ENCODE measurements at regions not wholly inside any gene's neighbourhood (a gene's known extent, or its start where the extent isn't known, plus 50 kb on each side); places are given as distances from the start of the nearest gene placed in this dataset.
"Not testable (repeated sequence)": the region's sequence is repeated elsewhere in the genome, so short reads cannot be mapped to it uniquely, and the experiment has no call there.

GRCh38 chr15:67920524-67921240 lies 80.8 kb upstream of the RNU6-1 start:
- no peak for DNase-seq (ENCODE audit: low read depth)

- DNase-seq (ENCODE audit: low read depth): no peak
Measured at GRCh38 chr15:67922106-67922675, 82.3 kb upstream of the RNU6-1 start.

- no peak for DNase-seq (ENCODE audit: low read depth)
Measured at GRCh38 chr15:67922971-67923945, 83.4 kb upstream of the RNU6-1 start.

GRCh38 chr15:67924359-67924974 lies 84.6 kb upstream of the RNU6-1 start:
- no peak for DNase-seq (ENCODE audit: low read depth)

DNA sequence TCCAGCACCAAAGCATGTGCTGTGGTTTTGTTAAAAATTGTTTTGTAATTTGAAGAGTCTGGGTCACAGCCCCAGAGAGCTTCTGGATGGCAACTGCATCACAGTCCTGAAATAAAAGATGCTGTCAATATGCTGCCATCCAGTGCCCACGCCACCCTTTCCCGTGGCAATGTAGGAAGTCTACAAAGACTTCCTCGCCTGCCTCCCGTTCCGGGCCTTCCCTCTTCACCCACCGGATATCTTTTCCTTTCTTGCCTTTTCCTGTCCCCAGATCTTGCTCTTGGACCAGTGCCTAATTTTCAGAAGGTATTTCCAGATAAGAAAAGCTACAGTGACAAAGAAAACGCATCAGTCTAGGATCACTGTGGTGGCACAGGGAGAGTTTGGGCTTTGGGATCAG lies 85.3 kb upstream of the RNU6-1 start:
- no peak for DNase-seq (ENCODE audit: low read depth)

DNA sequence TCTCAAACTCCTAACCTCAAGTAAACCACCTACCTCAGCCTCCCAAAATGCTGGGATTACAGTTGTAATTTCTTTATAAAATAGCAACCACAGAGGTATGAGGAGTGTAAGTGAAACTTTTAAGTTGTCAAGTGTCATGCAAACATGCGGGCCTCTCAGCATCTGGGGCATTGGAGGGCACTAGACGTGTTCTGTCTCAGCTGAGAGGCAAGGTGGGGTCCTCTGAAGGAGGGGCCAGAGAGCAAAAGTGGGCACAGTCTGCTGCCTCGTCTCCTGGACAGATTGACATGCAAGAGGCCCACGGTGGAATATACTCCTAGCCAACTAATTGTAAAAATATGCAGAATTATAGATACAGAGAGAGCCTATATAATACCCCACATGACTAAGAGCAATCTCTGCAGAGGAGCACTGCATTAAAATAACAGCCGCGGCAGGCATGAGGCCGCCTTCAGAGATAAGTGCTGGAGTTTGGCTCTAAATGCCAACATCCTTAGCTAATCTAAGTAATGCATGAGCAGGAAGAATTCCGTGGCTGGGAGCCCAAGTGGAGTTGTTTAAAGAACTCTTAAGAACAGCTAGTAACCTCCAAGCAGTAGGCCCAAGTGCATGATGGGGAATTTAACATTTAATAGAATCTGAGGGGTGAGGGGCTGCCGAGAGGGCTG lies 87.8 kb upstream of the RNU6-1 start:
- no peak for DNase-seq (ENCODE audit: low read depth)

- no peak for DNase-seq (ENCODE audit: low read depth)
Measured at GRCh38 chr15:67928666-67929065, 88.8 kb upstream of the RNU6-1 start.

DNA sequence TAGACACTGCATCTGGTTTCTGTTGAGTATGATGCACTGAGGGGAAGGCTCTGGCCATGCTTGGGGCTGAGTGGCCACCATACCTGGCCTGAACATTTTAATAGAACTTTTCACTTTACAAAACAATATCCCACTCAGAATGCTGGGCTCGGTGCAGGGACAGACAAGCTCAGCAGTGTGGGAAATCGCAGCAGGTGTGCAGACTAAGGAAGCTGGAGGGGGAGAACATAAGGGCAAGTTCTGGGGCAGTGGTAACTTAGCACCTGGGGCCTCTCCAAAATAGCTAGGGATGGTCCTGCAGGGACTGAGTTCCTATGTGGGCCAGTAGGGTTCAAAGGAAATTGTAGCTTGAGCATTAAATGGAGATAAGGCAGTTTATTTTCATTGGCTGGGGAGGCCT lies 90.9 kb upstream of the RNU6-1 start:
- no peak for DNase-seq (ENCODE audit: low read depth)

- no peak for DNase-seq (ENCODE audit: low read depth)
Measured at GRCh38 chr15:67931861-67932260, 92.0 kb upstream of the RNU6-1 start.

- not testable (repeated sequence) for DNase-seq (ENCODE audit: low read depth)
Measured at GRCh38 chr15:67934126-67934525, 94.3 kb upstream of the RNU6-1 start.

DNA sequence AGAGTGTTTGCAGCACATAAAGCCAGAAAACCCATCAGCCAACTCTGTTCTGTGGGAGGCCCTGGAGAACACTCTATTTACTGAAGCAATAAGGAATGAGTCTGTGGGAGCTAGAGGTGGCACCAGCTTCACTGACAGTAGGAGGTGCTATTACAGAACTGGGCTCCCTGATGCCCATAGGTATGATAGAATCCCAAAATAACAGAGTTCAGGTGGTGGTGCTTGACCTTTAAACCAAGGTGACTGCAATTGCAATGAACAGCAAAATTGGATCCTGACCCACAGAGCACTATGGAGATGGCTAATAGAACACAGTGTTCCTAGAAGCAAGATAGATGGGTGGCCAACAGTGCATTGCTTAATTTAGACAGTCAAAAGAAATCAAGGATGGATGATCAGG lies 95.4 kb upstream of the RNU6-1 start:
- DNase-seq (ENCODE audit: low read depth): no peak

DNA sequence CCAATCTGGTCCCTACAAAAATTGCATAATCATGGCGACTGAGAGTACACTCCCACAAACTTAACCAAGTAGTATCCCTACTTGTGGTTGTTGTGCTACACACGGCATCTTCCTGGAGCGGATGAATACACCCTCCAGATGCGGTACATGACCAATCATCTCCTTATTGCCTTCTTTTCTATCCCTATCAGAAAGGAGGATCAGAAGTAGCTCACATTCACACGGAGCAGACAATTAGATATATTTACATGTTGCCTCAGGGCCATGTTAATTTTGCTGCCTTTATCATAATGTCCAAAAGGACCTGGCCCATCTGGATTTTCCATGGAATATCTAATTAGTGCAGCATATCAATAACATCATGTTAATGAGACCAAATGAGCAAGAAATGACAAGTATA lies 96.4 kb upstream of the RNU6-1 start:
- DNase-seq (ENCODE audit: low read depth): no peak

DNA sequence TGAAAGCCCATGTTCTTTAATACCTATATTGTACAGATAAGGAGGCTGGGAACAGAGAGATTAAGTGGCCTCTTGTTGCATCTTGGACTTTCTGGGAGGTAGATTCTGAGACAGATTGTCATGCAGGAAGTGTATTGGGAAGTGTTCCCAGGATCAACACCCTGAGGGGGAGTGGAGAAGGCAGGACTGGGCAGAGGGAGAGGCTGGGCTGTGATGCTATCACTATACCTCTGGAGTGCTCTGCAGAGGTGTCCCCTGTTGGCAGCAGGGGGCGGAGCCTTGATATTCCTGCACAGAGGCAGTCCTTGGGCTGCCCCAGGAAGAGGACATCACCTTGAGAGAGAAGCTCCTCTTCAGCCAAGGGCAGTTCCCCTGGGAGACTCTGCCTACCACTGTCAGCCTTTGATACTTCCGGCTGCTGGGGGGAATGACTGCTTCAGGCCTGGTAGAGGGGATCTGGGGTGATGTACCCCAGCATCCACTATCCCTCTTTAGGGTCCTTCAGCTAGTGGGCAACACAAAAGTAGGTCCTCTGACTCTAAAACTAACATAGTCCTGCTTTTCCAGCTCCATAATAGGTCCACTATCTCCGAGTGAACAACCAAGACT lies 97.4 kb upstream of the RNU6-1 start:
- no peak for DNase-seq (ENCODE audit: low read depth)

DNA sequence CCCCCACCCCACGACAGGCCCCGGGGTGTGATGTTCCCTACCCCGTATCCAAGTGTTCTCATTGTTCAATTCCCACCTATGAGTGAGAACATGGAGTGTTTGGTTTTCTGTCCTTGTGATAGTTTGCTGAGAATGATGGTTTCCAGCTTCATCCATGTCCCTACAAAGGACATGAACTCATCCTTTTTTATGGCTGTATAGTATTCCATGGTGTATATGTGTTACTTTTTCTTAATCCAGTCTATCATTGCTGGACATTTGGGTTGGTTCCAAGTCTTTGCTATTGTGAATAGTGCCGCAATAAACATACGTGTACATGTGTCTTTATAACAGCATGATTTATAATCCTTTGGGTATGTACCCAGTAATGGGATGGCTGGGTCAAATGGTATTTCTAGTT lies 99.3 kb upstream of the RNU6-1 start:
- DNase-seq (ENCODE audit: low read depth): not testable (repeated sequence)

- not testable (repeated sequence) for DNase-seq (ENCODE audit: low read depth)
Measured at GRCh38 chr15:67939588-67940323, 99.9 kb upstream of the RNU6-1 start.

GRCh38 chr15:67940324-67940719 lies 100.5 kb upstream of the RNU6-1 start:
- no peak for DNase-seq (ENCODE audit: low read depth)

DNA sequence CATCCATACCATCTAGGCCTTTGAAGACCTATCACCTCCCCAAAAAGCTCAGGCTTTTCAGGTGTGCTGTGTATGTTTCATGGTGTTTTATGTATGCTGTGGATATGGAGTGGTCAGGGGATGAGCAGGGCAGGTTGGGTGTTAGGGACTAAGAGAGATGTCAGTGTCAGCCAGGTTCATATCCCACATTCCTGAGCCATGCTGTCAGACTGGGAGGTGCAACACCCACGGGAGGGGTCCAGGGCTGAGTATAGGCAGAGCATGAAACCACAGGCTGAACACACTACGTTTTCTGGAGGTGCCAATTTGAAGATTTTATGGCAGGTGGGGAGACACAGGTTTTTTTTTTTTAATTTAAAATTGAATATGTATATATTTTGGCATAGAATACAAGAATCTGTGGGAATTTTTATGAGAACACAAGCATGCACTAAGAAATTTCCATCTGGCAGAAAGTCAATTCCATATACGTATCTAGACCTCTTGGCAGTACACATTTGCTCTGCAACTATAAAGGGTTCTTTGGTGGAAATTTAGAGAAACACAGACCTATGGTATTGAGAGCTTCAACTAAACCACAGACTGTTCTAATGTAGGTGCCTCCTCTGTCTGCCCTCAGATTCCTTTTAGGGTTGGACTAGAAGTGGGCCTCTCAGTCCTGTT lies 101.9 kb upstream of the RNU6-1 start:
- DNase-seq (ENCODE audit: low read depth): no peak

DNA sequence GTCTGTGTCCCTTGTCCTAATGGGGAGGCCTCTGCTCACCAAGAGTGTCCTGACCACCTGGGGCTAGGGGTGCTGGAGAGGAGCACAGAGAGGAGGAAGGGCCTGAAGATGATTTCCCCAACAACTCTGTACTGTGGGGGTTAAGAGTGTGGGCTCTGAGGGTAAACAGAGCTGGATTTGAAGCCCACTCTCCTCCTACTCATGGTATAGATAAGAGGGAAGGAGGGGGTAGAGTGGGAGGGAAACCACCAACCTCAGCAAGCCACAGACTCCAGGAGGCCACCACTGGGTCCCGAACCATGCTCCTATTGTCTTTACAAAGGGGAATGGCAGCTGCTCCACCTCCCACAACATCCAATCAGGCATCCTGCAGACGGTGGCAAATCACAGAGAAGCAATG lies 103.6 kb upstream of the RNU6-1 start:
- no peak for DNase-seq (ENCODE audit: low read depth)

DNA sequence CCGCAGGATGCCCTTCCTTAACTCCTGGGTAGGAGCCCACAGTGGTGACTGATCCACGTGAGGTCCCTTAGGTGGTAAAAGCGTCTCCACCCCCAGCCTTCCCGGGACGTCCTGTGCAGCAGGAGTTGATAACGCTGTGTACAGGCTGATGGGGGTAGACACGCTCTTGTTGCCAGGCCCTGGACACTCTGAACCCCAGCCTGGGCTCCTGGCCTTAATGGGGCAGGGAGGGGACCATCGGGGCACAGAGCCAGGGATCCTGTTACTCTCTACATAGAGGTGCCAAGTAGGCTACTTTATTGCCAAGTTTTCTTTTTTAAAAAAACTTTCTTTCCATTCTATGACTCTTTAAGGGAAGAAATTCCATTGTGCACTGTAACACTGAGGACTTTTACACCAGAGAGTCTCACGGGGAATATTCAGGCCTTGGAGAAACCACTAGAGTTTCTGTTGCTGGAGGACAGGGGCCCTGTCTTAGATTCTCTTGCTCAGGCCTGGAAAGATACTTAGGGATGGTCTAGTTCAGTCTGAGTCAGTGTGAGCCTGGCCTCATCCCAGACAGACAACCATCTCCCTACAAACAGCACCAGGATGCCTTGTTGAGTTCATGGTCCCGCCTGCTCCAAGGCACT lies 104.3 kb upstream of the RNU6-1 start:
- DNase-seq (ENCODE audit: low read depth): no peak

GRCh38 chr15:67945131-67945530 lies 105.3 kb upstream of the RNU6-1 start:
- no peak for DNase-seq (ENCODE audit: low read depth)
